HEK293T (cell line): ENCODE measurements at regions not wholly inside any gene's neighbourhood (a gene's known extent, or its start where the extent isn't known, plus 50 kb on each side); places are given as distances from the start of the nearest gene placed in this dataset.

Experiments
- BHLHE40 ChIP-seq: fragments of 450-650 bp; IDR thresholded peaks from 2 replicates; pipeline ENCODE4 v1.6.1; 2016; ENCODE audit warnings: mild to moderate bottlenecking, moderate library complexity, borderline replicate concordance
- CTBP1 ChIP-seq: fragments of 450-650 bp; IDR thresholded peaks from 2 replicates; pipeline ENCODE4 v1.6.1; 2016; ENCODE audit warnings: borderline replicate concordance
- ELF4 ChIP-seq: fragments of 450-650 bp; IDR thresholded peaks from 2 replicates; pipeline ENCODE4 v1.6.1; 2017; ENCODE audit warnings: antibody characterized with exemption
- FOXA1 ChIP-seq: fragments of 450-650 bp; IDR thresholded peaks from 2 replicates; pipeline ENCODE4 v1.6.1; 2016; ENCODE audit warnings: mild to moderate bottlenecking
- FOXK2 ChIP-seq: fragments of 450-650 bp; IDR thresholded peaks from 2 replicates; pipeline ENCODE4 v1.6.1; 2016; ENCODE audit warnings: mild to moderate bottlenecking
- HDGF ChIP-seq: fragments of 450-650 bp; IDR thresholded peaks from 2 replicates; pipeline ENCODE4 v1.6.1; 2017; ENCODE audit warnings: antibody characterized with exemption, borderline replicate concordance
- L3MBTL2 ChIP-seq: fragments of 450-650 bp; conservative IDR thresholded peaks from 2 replicates; pipeline ENCODE4 v1.6.1; 2016; ENCODE audit warnings: mild to moderate bottlenecking
- LEF1 ChIP-seq: fragments of 450-650 bp; IDR thresholded peaks from 2 replicates; pipeline ENCODE4 v1.6.1; 2017; ENCODE audit warnings: mild to moderate bottlenecking, borderline replicate concordance
- NFRKB ChIP-seq: fragments of 450-650 bp; IDR thresholded peaks from 2 replicates; pipeline ENCODE4 v1.6.1; 2016; ENCODE audit warnings: mild to moderate bottlenecking, moderate library complexity
- PKNOX1 ChIP-seq: fragments of 450-650 bp; IDR thresholded peaks from 2 replicates; pipeline ENCODE4 v1.6.1; 2016
- SP1 ChIP-seq: fragments of 450-650 bp; IDR thresholded peaks from 2 replicates; pipeline ENCODE4 v1.6.1; 2017
- SUZ12 ChIP-seq: fragments of 450-650 bp; IDR thresholded peaks from 2 replicates; pipeline ENCODE4 v1.6.1; 2016; ENCODE audit warnings: mild to moderate bottlenecking
- ZNF384 ChIP-seq: fragments of 450-650 bp; IDR thresholded peaks from 2 replicates; pipeline ENCODE4 v1.6.1; 2016

- no peak for TF ChIP-seq SUZ12
- no peak for TF ChIP-seq BHLHE40
- no peak for TF ChIP-seq FOXK2
- TF ChIP-seq SP1 = no peak
- TF ChIP-seq PKNOX1 = no peak
- no peak for TF ChIP-seq ZNF384
- TF ChIP-seq FOXA1 = no peak
- TF ChIP-seq ELF4 = no peak
- TF ChIP-seq LEF1 = no peak
- TF ChIP-seq NFRKB = no peak
- TF ChIP-seq L3MBTL2 = no peak
- TF ChIP-seq HDGF = no peak
- TF ChIP-seq CTBP1 = no peak
Observed at GRCh38 chr14:76267322-76268046, 108.5 kb upstream of the ESRRB start.
